GM23248 (cell line): ENCODE measurements at regions not wholly inside any gene's neighbourhood (a gene's known extent, or its start where the extent isn't known, plus 50 kb on each side); places are given as distances from the start of the nearest gene placed in this dataset.
A peak's percentile ranks its signal among the peaks of the same experiment; 100 is the strongest.

ENCODE experiments used
- DNase-seq: peaks from one replicate; pipeline ENCODE4 v3.0.0-alpha.2; 2015
- H2AFZ ChIP-seq: fragments of 200-600 bp; sonication (generic); 2 replicates; pipeline ENCODE4 v1.6.1; 2016; ENCODE audit warnings: antibody characterized with exemption
- H3F3A ChIP-seq: fragments of 200-600 bp; sonication (generic); 2 replicates; pipeline ENCODE4 v1.6.1; 2016; ENCODE audit warnings: mild to moderate bottlenecking, antibody characterized with exemption, mixed run types; ENCODE audit not compliant: insufficient read depth
- H3K27ac ChIP-seq: fragments of 200-600 bp; sonication (generic); 2 replicates; pipeline ENCODE4 v1.5.1; 2016; ENCODE audit warnings: mild to moderate bottlenecking
- H3K27me3 ChIP-seq: fragments of 200-600 bp; sonication (generic); replicated peaks from 2 replicates; pipeline ENCODE4 v1.6.1; 2016; ENCODE audit warnings: mild to moderate bottlenecking; ENCODE audit not compliant: insufficient read depth
- H3K36me3 ChIP-seq: fragments of 200-600 bp; sonication (generic); 2 replicates; pipeline ENCODE4 v1.6.1; 2016; ENCODE audit warnings: low read depth, mild to moderate bottlenecking
- H3K4me1 ChIP-seq: fragments of 200-600 bp; sonication (generic); 2 replicates; pipeline ENCODE4 v1.6.1; 2016; ENCODE audit warnings: mild to moderate bottlenecking; ENCODE audit not compliant: insufficient read depth
- H3K4me2 ChIP-seq: fragments of 200-600 bp; sonication (generic); one replicate; pipeline ENCODE4 v1.6.1; 2016; ENCODE audit warnings: mild to moderate bottlenecking; ENCODE audit not compliant: unreplicated experiment
- H3K4me3 ChIP-seq: fragments of 200-600 bp; sonication (generic); 2 replicates; pipeline ENCODE4 v1.5.1; 2016; ENCODE audit warnings: mild to moderate bottlenecking
- H3K79me2 ChIP-seq: fragments of 200-600 bp; sonication (generic); 2 replicates; pipeline ENCODE4 v1.6.1; 2016; ENCODE audit warnings: mild to moderate bottlenecking; ENCODE audit not compliant: insufficient read depth
- H3K9ac ChIP-seq: fragments of 200-600 bp; sonication (generic); 2 replicates; pipeline ENCODE4 v1.6.1; 2016; ENCODE audit warnings: mild to moderate bottlenecking
- H3K9me2 ChIP-seq: fragments of 200-600 bp; sonication (generic); 2 replicates; pipeline ENCODE4 v1.6.1; 2016; ENCODE audit warnings: mixed run types, mild to moderate bottlenecking, moderate library complexity; ENCODE audit not compliant: insufficient read depth
- H3K9me3 ChIP-seq: fragments of 200-600 bp; sonication (generic); one replicate; pipeline ENCODE4 v1.6.1; 2017; ENCODE audit warnings: low read depth
- H4K20me1 ChIP-seq: fragments of 200-600 bp; sonication (generic); 2 replicates; pipeline ENCODE4 v1.6.0; 2016; ENCODE audit not compliant: insufficient read depth
- EZH2 ChIP-seq: fragments of 200-600 bp; sonication (generic); IDR thresholded peaks from 2 replicates; pipeline ENCODE4 v1.6.1; 2018; ENCODE audit warnings: antibody characterized with exemption, mild to moderate bottlenecking; ENCODE audit not compliant: insufficient read depth, poor library complexity, severe bottlenecking
- EZH2phosphoT487 ChIP-seq: fragments of 200-600 bp; sonication (generic); IDR thresholded peaks from 2 replicates; pipeline ENCODE4 v1.6.1; 2018; ENCODE audit warnings: antibody characterized with exemption, moderate library complexity, mild to moderate bottlenecking, low read depth; ENCODE audit not compliant: insufficient read depth
- WGBS, 2 experiments: methylation state at CpG; one replicate each; pipeline ENCODE4 v1.1.6; 2015 to 2017; ENCODE audit warnings: low lambda C conversion rate in 2 of 2, low coverage in 1 of 2; ENCODE audit errors: missing lambda C conversion rate in 2 of 2; 5-methylcytosine and 5-hydroxymethylcytosine counted together
- in situ Hi-C: fragments of 300-500 bp; cut with MboI; formaldehyde crosslinking; loops from 2 replicates; pipeline ENCODE4 v1.15.0; 2020

- no peaks in the 10 kb centered on the region for H3K79me2 ChIP-seq
- DNase-seq, result no peak
- no peaks in the 10 kb centered on the region for H3K27me3 ChIP-seq
- H3K36me3 ChIP-seq, result no peaks in the 10 kb centered on the region
- no peak overlapping the region for H3K4me3 ChIP-seq
- H3K9ac ChIP-seq, result no peak overlapping the region
- H3K9me3 ChIP-seq, result no peaks in the 10 kb centered on the region
- H3K4me1 ChIP-seq, result peaks cover 7% of the 10 kb centered on the region; the same call in 1 of the 2 replicates
- TF ChIP-seq EZH2phosphoT487 (no peak), EZH2 (no peak)
- in situ Hi-C loops, result no loop called here
- H3K27ac ChIP-seq, result no peak overlapping the region
- H3F3A ChIP-seq, result 0 out of 2 replicates have a peak, but pooled peaks cover 2% of the 10 kb centered on the region
- no peak overlapping the region for H2AFZ ChIP-seq
- H3K9me2 ChIP-seq, result no peaks in the 10 kb centered on the region
- no peak overlapping the region for H3K4me2 ChIP-seq
- no peaks in the 10 kb centered on the region for H4K20me1 ChIP-seq
Observed at GRCh38 chr12:58523360-58523759, 396.9 kb downstream of the LRIG3 start.

- Histone ChIP-seq H3F3A (peaks cover 42% of the 10 kb centered on the region), H3K9ac (no peak overlapping the region)
- in situ Hi-C loops, result loop anchor here (25.0 kb wide), 3 partner anchors 359 to 559 kb away; no protein-coding TSS in a partner anchor
Observed at GRCh38 chr12:58528271-58528670, 392.0 kb downstream of the LRIG3 start.

GRCh38 chr12:58529114-58529665 lies 391.1 kb downstream of the LRIG3 start:
- H3K4me3 ChIP-seq, result peak overlapping the region; percentile 46
- H3K27me3 ChIP-seq, result no peaks in the 10 kb centered on the region
- H3K4me2 ChIP-seq, result peak overlapping the region; percentile 84
- H3K9ac ChIP-seq, result peak overlapping the region; percentile 48
- TF ChIP-seq EZH2, result no peak
- no peak for TF ChIP-seq EZH2phosphoT487
- H4K20me1 ChIP-seq, result no peaks in the 10 kb centered on the region
- no peaks in the 10 kb centered on the region for H3K36me3 ChIP-seq
- H3F3A ChIP-seq, result peaks cover 42% of the 10 kb centered on the region
- WGBS, 2 experiments, result 7 to 14% methylated on average over 1 of the region's 1 CpG
- H3K9me2 ChIP-seq, result no peaks in the 10 kb centered on the region
- H2AFZ ChIP-seq, result no peak overlapping the region
- peak overlapping the region; percentile 84 for H3K27ac ChIP-seq
- H3K9me3 ChIP-seq, result no peaks in the 10 kb centered on the region
- H3K4me1 ChIP-seq, result peaks cover 46% of the 10 kb centered on the region
- H3K79me2 ChIP-seq, result no peaks in the 10 kb centered on the region
- peak; percentile 76 for DNase-seq
- in situ Hi-C loops, result loop anchor here (25.0 kb wide), 3 partner anchors 358 to 558 kb away; no protein-coding TSS in a partner anchor

More at GRCh38 chr12:58528271-58528670, 392.0 kb downstream of the LRIG3 start:
- no peaks in the 10 kb centered on the region for H3K9me3 ChIP-seq
- no peak overlapping the region for H3K4me2 ChIP-seq
- no peaks in the 10 kb centered on the region for H3K79me2 ChIP-seq
- TF ChIP-seq EZH2 (no peak), EZH2phosphoT487 (no peak)
- no peak for DNase-seq
- H2AFZ ChIP-seq, result no peak overlapping the region
- peak overlapping the region; percentile 84; the same call in 1 of the 2 replicates for H3K27ac ChIP-seq
- H3K9me2 ChIP-seq, result no peaks in the 10 kb centered on the region
- WGBS, 2 experiments, result 0% methylated on average over 1 of the region's 1 CpG
- H3K4me1 ChIP-seq, result peaks cover 46% of the 10 kb centered on the region
- no peaks in the 10 kb centered on the region for H3K27me3 ChIP-seq
- H4K20me1 ChIP-seq, result no peaks in the 10 kb centered on the region
- no peak overlapping the region for H3K4me3 ChIP-seq
- no peaks in the 10 kb centered on the region for H3K36me3 ChIP-seq

GRCh38 chr12:58529897-58530741 lies 390.2 kb downstream of the LRIG3 start:
- peak overlapping the region; percentile 55 for H3K9ac ChIP-seq

More at GRCh38 chr12:58529897-58530741, 390.2 kb downstream of the LRIG3 start:
- Histone ChIP-seq H3K4me1 (peaks cover 46% of the 10 kb centered on the region), H3K4me3 (peak overlapping the region; percentile 64), H2AFZ (no peak overlapping the region), H3K9me3 (no peaks in the 10 kb centered on the region), H3F3A (peaks cover 42% of the 10 kb centered on the region), H3K9me2 (no peaks in the 10 kb centered on the region), H3K27me3 (no peaks in the 10 kb centered on the region), H3K79me2 (no peaks in the 10 kb centered on the region), H3K4me2 (peak overlapping the region; percentile 84), H4K20me1 (no peaks in the 10 kb centered on the region), H3K36me3 (no peaks in the 10 kb centered on the region), H3K27ac (peak overlapping the region; percentile 84)
- TF ChIP-seq EZH2phosphoT487 (no peak), EZH2 (no peak)
- in situ Hi-C loops, result loop anchor here (10.0 to 25.0 kb wide), 4 partner anchors 175 to 557 kb away; no protein-coding TSS in a partner anchor
- DNase-seq, result peak; percentile 94
- WGBS, 2 experiments, result 1 to 2% methylated on average over 6 of the region's 6 CpGs
